Endodermal cell (in vitro differentiated cells): ENCODE measurements at regions not wholly inside any gene's neighbourhood (a gene's known extent, or its start where the extent isn't known, plus 50 kb on each side); places are given as distances from the start of the nearest gene placed in this dataset.

ENCODE experiments used
- DNase-seq: peaks from one replicate; pipeline ENCODE4 v3.0.0-alpha.2; 2017
- H3K27ac ChIP-seq: 2 replicates; pipeline ENCODE4 v1.5.1; 2013; ENCODE audit warnings: mild to moderate bottlenecking, low read depth, low read length, moderate library complexity
- H3K27me3 ChIP-seq: 2 replicates; pipeline ENCODE4 v1.6.1; 2013; ENCODE audit warnings: mild to moderate bottlenecking, low read length, moderate library complexity; ENCODE audit not compliant: insufficient read depth, control insufficient read depth, poor library complexity, severe bottlenecking
- H3K36me3 ChIP-seq: 2 replicates; pipeline ENCODE4 v1.7.0; 2013; ENCODE audit warnings: mild to moderate bottlenecking, low read length, moderate library complexity; ENCODE audit not compliant: control insufficient read depth, insufficient read depth
- H3K4me1 ChIP-seq: one replicate; pipeline ENCODE4 v1.7.0; 2013; ENCODE audit warnings: low read length; ENCODE audit not compliant: control insufficient read depth, insufficient read depth
- H3K4me3 ChIP-seq: 2 replicates; pipeline ENCODE4 v1.5.1; 2013; ENCODE audit warnings: mild to moderate bottlenecking, low read length, moderate library complexity
- H3K9ac ChIP-seq: 2 replicates; pipeline ENCODE4 v1.6.1; 2013; ENCODE audit warnings: mild to moderate bottlenecking, low read length, moderate library complexity; ENCODE audit not compliant: poor library complexity, severe bottlenecking; ENCODE audit errors: extremely low read depth
- H3K9me3 ChIP-seq: 2 replicates; pipeline ENCODE4 v1.6.1; 2013; ENCODE audit warnings: mild to moderate bottlenecking, low read length, moderate library complexity; ENCODE audit not compliant: control insufficient read depth
- H3K27ac Mint-ChIP-seq: 2 replicates; pipeline ENCODE4 v1.8.0; 2020; ENCODE audit warnings: mixed read lengths
- H3K27me3 Mint-ChIP-seq: 2 replicates; pipeline ENCODE4 v1.8.0; 2021; ENCODE audit warnings: mild to moderate bottlenecking, mixed read lengths; ENCODE audit not compliant: insufficient read depth
- H3K36me3 Mint-ChIP-seq: 2 replicates; pipeline ENCODE4 v1.8.0; 2020; ENCODE audit warnings: low read depth, mixed read lengths
- H3K4me1 Mint-ChIP-seq: 2 replicates; pipeline ENCODE4 v1.8.0; 2020; ENCODE audit warnings: mixed read lengths
- H3K4me3 Mint-ChIP-seq: 2 replicates; pipeline ENCODE4 v1.8.0; 2020; ENCODE audit warnings: mild to moderate bottlenecking, moderate library complexity, mixed read lengths
- H3K9me3 Mint-ChIP-seq: 2 replicates; pipeline ENCODE4 v1.8.0; 2020; ENCODE audit warnings: mild to moderate bottlenecking, mixed read lengths
- CTCF ChIP-seq: fragments of 200-600 bp; sonication (generic); conservative IDR thresholded peaks from 2 replicates; pipeline ENCODE4 v1.5.0; 2021; ENCODE audit warnings: antibody characterized with exemption, mild to moderate bottlenecking
- WGBS, 2 experiments: methylation state at CpG; one replicate each; pipeline versions ENCODE4 v1.1.5 to v1.1.7; 2013; ENCODE audit warnings: missing lambda C conversion rate in 2 of 2, mixed read lengths in 1 of 2; ENCODE audit not compliant: insufficient coverage in 1 of 2, insufficient read length in 1 of 2; 5-methylcytosine and 5-hydroxymethylcytosine counted together

GRCh38 chr9:18136354-18136994 lies 337.5 kb upstream of the ADAMTSL1 start:
- no peak overlapping the region for H3K27ac ChIP-seq
- Mint-ChIP-seq H3K27me3 (peaks cover 6% of the 10 kb centered on the region), H3K27ac (no peak overlapping the region), H3K36me3 (no peaks in the 10 kb centered on the region), H3K4me3 (no peak overlapping the region), H3K9me3 (no peaks in the 10 kb centered on the region), H3K4me1 (no peaks in the 10 kb centered on the region)
- DNase-seq, result no peak
- H3K36me3 ChIP-seq, result no peaks in the 10 kb centered on the region
- H3K4me1 ChIP-seq, result no peaks in the 10 kb centered on the region
- H3K9me3 ChIP-seq, result no peaks in the 10 kb centered on the region
- TF ChIP-seq CTCF, result no peak
- no peak overlapping the region for H3K9ac ChIP-seq
- H3K4me3 ChIP-seq, result no peak overlapping the region
- H3K27me3 ChIP-seq, result peaks cover 12% of the 10 kb centered on the region
- WGBS, 2 experiments, result 84 to 91% methylated on average over 3 of the region's 3 CpGs

DNA sequence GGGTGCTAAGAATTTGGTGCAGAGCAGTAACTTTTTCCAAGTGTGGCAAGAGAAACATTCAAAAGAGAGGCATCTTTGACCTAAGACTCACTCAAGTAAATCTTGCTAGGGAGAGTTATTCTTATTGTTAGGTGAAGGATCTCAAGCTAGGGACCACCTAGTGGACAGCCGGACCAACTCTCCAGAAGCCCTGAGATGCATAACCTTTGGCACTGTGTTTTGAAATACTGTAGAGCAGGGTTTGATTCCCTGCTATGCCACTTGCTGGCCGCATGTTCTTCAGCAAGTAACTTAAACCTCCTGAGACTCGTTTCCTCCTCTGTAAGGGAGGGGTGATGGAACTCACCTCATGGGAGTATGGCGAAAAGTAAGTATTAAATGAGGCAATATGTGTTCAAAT lies 336.1 kb upstream of the ADAMTSL1 start:
- no peak overlapping the region for H3K27ac Mint-ChIP-seq
- H3K4me1 Mint-ChIP-seq, result no peaks in the 10 kb centered on the region
- H3K27ac ChIP-seq, result no peak overlapping the region
- H3K27me3 Mint-ChIP-seq, result peaks cover 13% of the 10 kb centered on the region
- WGBS, 2 experiments, result 67 to 77% methylated on average over 2 to 4 of the region's 4 CpGs
- H3K9me3 ChIP-seq, result no peaks in the 10 kb centered on the region
- H3K27me3 ChIP-seq, result peaks cover 19% of the 10 kb centered on the region
- no peak overlapping the region for H3K4me3 Mint-ChIP-seq
- H3K36me3 Mint-ChIP-seq, result no peaks in the 10 kb centered on the region
- TF ChIP-seq CTCF, result peak; percentile 56
- H3K36me3 ChIP-seq, result no peaks in the 10 kb centered on the region
- no peaks in the 10 kb centered on the region for H3K9me3 Mint-ChIP-seq
- no peaks in the 10 kb centered on the region for H3K4me1 ChIP-seq
- no peak overlapping the region for H3K9ac ChIP-seq
- H3K4me3 ChIP-seq, result no peak overlapping the region
- no peak for DNase-seq

DNA sequence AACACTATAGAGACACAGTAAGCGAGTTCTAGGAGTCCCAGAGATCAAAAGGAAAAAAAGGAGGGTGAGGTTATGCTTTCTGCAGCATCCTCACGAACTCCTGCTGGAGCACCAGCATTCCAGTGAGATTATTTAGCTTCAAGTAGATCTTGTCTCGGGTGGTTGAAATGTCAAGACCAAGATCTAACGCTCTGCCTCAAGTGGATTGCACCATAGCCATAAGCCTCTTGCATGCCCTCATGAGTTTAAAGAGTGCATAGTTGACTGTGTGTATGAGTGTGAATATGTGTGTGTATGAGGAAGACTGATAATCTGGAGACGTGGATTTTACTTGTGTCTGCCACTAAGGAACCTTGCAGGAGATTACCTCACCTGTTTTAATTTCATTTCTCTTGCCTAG lies 335.3 kb upstream of the ADAMTSL1 start:
- Histone ChIP-seq H3K4me1 (no peaks in the 10 kb centered on the region), H3K27ac (no peak overlapping the region), H3K9me3 (no peaks in the 10 kb centered on the region), H3K27me3 (peaks cover 19% of the 10 kb centered on the region), H3K36me3 (no peaks in the 10 kb centered on the region), H3K9ac (no peak overlapping the region), H3K4me3 (no peak overlapping the region)
- Mint-ChIP-seq H3K27ac (no peak overlapping the region), H3K9me3 (no peaks in the 10 kb centered on the region), H3K36me3 (no peaks in the 10 kb centered on the region), H3K4me3 (no peak overlapping the region), H3K4me1 (no peaks in the 10 kb centered on the region), H3K27me3 (peaks cover 13% of the 10 kb centered on the region)
- DNase-seq, result no peak
- 71 to 76% methylated on average over 5 of the region's 5 CpGs for WGBS, 2 experiments
- TF ChIP-seq CTCF, result no peak
